Adrenal gland (tissue), 9 donors: ENCODE measurements at regions not wholly inside any gene's neighbourhood (a gene's known extent, or its start where the extent isn't known, plus 50 kb on each side); places are given as distances from the start of the nearest gene placed in this dataset.

Experiments
- DNase-seq, 7 donors: peaks; one replicate each; pipeline ENCODE4 v3.0.0-alpha.2; 2019 to 2020
- H3K27ac ChIP-seq, 5 donors: fragments of 200-600 bp; sonication (generic) in 4 of 5; 1 replicate in 3 of 5; 2 replicates in 2 of 5; pipeline versions ENCODE4 v1.5.1 to v1.8.0; 2016 to 2020; ENCODE audit warnings: mild to moderate bottlenecking in 1 of 5
- H3K27me3 ChIP-seq: fragments of 200-600 bp; 2 replicates; pipeline ENCODE4 v1.8.0; 2021
- H3K36me3 ChIP-seq, 2 donors: fragments of 200-600 bp; replicated peaks in 1 of 2; 1 replicate in 1 of 2; 2 replicates in 1 of 2; pipeline versions ENCODE4 v1.5.1 to v1.8.0; 2018 to 2022
- H3K4me1 ChIP-seq, 2 donors: fragments of 200-600 bp; replicated peaks in 1 of 2; 1 replicate in 1 of 2; 2 replicates in 1 of 2; pipeline versions ENCODE4 v1.5.1 to v1.8.0; 2018 to 2021
- H3K4me3 ChIP-seq, 4 donors: fragments of 200-600 bp; sonication (generic) in 3 of 4; one replicate each; pipeline ENCODE4 v1.5.1; 2016 to 2018
- H3K9me3 ChIP-seq, 3 donors: fragments of 200-600 bp; sonication (generic) in 1 of 3; replicated peaks in 1 of 3; 1 replicate in 2 of 3; 2 replicates in 1 of 3; pipeline versions ENCODE4 v1.5.1 to v1.8.0; 2016 to 2021
- POLR2A ChIP-seq, 2 donors: fragments of 450-650 bp; IDR thresholded peaks; one replicate each; pipeline ENCODE4 v1.6.1; 2017; ENCODE audit warnings: antibody characterized with exemption in 2 of 2, mild to moderate bottlenecking in 2 of 2, moderate library complexity in 1 of 2
- WGBS, 4 donors: extraction: QIAGEN DNeasy Blood & Tissue Kit in 2 of 4; methylation state at CpG; one replicate each; pipeline versions ENCODE4 v1.1.5 to v1.1.7; 2013 to 2017; 5-methylcytosine and 5-hydroxymethylcytosine counted together
- intact Hi-C, 2 donors: fragments of 100-400 bp; cut with DNase I; formaldehyde crosslinking; loops; one replicate each; pipeline versions ENCODE4 v1.14.1 to v1.15.0; 2022 to 2023
- TF ChIP-seq, protein P1 (sequence below), 6 experiments: fragments of 450-650 bp in 4 of 6; fragments of 200-600 bp in 2 of 6; sonication (generic) in 1 of 6; IDR thresholded peaks; 1 replicate in 5 of 6; 2 replicates in 1 of 6; pipeline versions ENCODE4 v1.5.1 to v1.8.0; 2016 to 2021; ENCODE audit warnings: antibody characterized with exemption in 6 of 6, mild to moderate bottlenecking in 2 of 6, moderate library complexity in 1 of 6
- donor health status: healthy with polysubstance abuse.
- donor health status: Bipolar disorder and iron deficiency.
- donor health status: DM: yes; HTN: yes; CAD: no.
- donor health status: DM: no; HTN: no; CAD: no.
- donor health status: DM: no; HTN: no; CAD: no.

- WGBS, 4 donors, result 77 to 80% (median 78%) methylated on average over 4 to 11 of the region's 11 CpGs
- no peaks in the 10 kb centered on the region for H3K36me3 ChIP-seq
- no peak overlapping the region for H3K4me3 ChIP-seq
- intact Hi-C loops, result no loop called here
- no peaks in the 10 kb centered on the region for H3K9me3 ChIP-seq
- TF ChIP-seq, protein P1, sequence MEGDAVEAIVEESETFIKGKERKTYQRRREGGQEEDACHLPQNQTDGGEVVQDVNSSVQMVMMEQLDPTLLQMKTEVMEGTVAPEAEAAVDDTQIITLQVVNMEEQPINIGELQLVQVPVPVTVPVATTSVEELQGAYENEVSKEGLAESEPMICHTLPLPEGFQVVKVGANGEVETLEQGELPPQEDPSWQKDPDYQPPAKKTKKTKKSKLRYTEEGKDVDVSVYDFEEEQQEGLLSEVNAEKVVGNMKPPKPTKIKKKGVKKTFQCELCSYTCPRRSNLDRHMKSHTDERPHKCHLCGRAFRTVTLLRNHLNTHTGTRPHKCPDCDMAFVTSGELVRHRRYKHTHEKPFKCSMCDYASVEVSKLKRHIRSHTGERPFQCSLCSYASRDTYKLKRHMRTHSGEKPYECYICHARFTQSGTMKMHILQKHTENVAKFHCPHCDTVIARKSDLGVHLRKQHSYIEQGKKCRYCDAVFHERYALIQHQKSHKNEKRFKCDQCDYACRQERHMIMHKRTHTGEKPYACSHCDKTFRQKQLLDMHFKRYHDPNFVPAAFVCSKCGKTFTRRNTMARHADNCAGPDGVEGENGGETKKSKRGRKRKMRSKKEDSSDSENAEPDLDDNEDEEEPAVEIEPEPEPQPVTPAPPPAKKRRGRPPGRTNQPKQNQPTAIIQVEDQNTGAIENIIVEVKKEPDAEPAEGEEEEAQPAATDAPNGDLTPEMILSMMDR (IDR thresholded peaks at IDR 0.05), result no peak
- no peak for TF ChIP-seq POLR2A (IDR thresholded peaks at IDR 0.05)
- H3K27ac ChIP-seq, result no peak overlapping the region
- no peak for DNase-seq
- H3K27me3 ChIP-seq, result no peaks in the 10 kb centered on the region
- H3K4me1 ChIP-seq, result no peaks in the 10 kb centered on the region
Observed at GRCh38 chr7:156194813-156195212, 382.6 kb upstream of the SHH start.

GRCh38 chr7:156192921-156193320, 380.7 kb upstream of the SHH start:
- Histone ChIP-seq H3K4me3 (no peak overlapping the region), H3K4me1 (no peaks in the 10 kb centered on the region), H3K27ac (no peak overlapping the region), H3K36me3 (no peaks in the 10 kb centered on the region), H3K27me3 (no peaks in the 10 kb centered on the region), H3K9me3 (no peaks in the 10 kb centered on the region)
- 47 to 59% (median 52%) methylated on average over 4 of the region's 4 CpGs for WGBS, 4 donors
- peak in 6 of 7 donors; percentile 23 to 70 (median 58) for DNase-seq
- TF ChIP-seq POLR2A (IDR thresholded peaks at IDR 0.05), result no peak
- TF ChIP-seq, protein P1 (IDR thresholded peaks at IDR 0.05), result no peak
- intact Hi-C loops, result no loop called here

- WGBS, 4 donors, result 94 to 98% (median 97%) methylated on average over 4 of the region's 4 CpGs; no CpG with 5 or more reads in 1 of the 4 donors
- no peaks in the 10 kb centered on the region for H3K36me3 ChIP-seq
- TF ChIP-seq, protein P1 (IDR thresholded peaks at IDR 0.05), result no peak
- TF ChIP-seq POLR2A (IDR thresholded peaks at IDR 0.05), result no peak
- no peaks in the 10 kb centered on the region for H3K4me1 ChIP-seq
- no peak for DNase-seq
- peaks cover 0 to 4% (median 0%) of the 10 kb centered on the region in 3 donors for H3K9me3 ChIP-seq
- H3K27ac ChIP-seq, result no peak overlapping the region
- no peak overlapping the region for H3K4me3 ChIP-seq
- intact Hi-C loops, result no loop called here
- H3K27me3 ChIP-seq, result no peaks in the 10 kb centered on the region
Observed at GRCh38 chr7:156191090-156191489, 378.8 kb upstream of the SHH start.

GRCh38 chr7:156185076-156185475, 372.8 kb upstream of the SHH start:
- no peak overlapping the region for H3K4me3 ChIP-seq
- no peak overlapping the region for H3K27ac ChIP-seq
- WGBS, 4 donors, result 95 to 98% (median 96%) methylated on average over 2 of the region's 2 CpGs
- H3K27me3 ChIP-seq, result no peaks in the 10 kb centered on the region
- peaks cover 0 to 4% (median 0%) of the 10 kb centered on the region in 3 donors for H3K9me3 ChIP-seq
- intact Hi-C loops, result no loop called here
- DNase-seq, result no peak
- no peaks in the 10 kb centered on the region for H3K4me1 ChIP-seq
- no peak for TF ChIP-seq POLR2A (IDR thresholded peaks at IDR 0.05)
- TF ChIP-seq, protein P1 (IDR thresholded peaks at IDR 0.05), result no peak
- H3K36me3 ChIP-seq, result no peaks in the 10 kb centered on the region
